ENCODE measurements at regions not wholly inside any gene's neighbourhood (a gene's known extent, or its start where the extent isn't known, plus 50 kb on each side); places are given as distances from the start of the nearest gene placed in this dataset.

- TF ChIP-seq HMGXB4 (CRISPR knock-in tag; IDR thresholded peaks at IDR 0.05; ENCODE audit: borderline replicate concordance) (no peak), CTCF (IDR thresholded peaks at IDR 0.05) (no peak), MAZ (IDR thresholded peaks at IDR 0.05; ENCODE audit: borderline replicate concordance, low read depth, low read length) (no peak), POLR2A (IDR thresholded peaks at IDR 0.05; ENCODE audit: low read length) (no peak), ESRRA (IDR thresholded peaks at IDR 0.05; ENCODE audit: borderline replicate concordance, low read length) (no peak), HDAC2 (IDR thresholded peaks at IDR 0.05) (no peak), SMC3 (IDR thresholded peaks at IDR 0.05) (no peak), CEBPB (IDR thresholded peaks at IDR 0.05) (no peak), PHF8 (IDR thresholded peaks at IDR 0.05; ENCODE audit: borderline replicate concordance, low read depth) (no peak), EP300 (IDR thresholded peaks at IDR 0.05) (no peak), MAX (IDR thresholded peaks at IDR 0.05) (no peak)
These were observed 311.0 kb downstream of the NOVA1 start for GRCh38 chr14:26286913-26287205.

Measured in A549 (cell line).